SK-N-SH treated with all-trans-retinoic acid at 6 μM for 48 hours (cell line): ENCODE measurements at regions not wholly inside any gene's neighbourhood (a gene's known extent, or its start where the extent isn't known, plus 50 kb on each side); places are given as distances from the start of the nearest gene placed in this dataset.

ENCODE experiments used
- RARB ChIP-seq: fragments of 250-450 bp; sonication (Bioruptor Pico); IDR thresholded peaks from 2 replicates; pipeline ENCODE4 v1.8.0; 2021; ENCODE audit warnings: mild to moderate bottlenecking, moderate library complexity
- ZNF70 ChIP-seq: fragments of 450-650 bp; formaldehyde crosslinking; IDR thresholded peaks from 2 replicates; pipeline ENCODE4 v1.5.0; 2020; ENCODE audit warnings: mild to moderate bottlenecking, moderate library complexity
- TF ChIP-seq, protein P1 (sequence below): fragments of 250-450 bp; sonication (Bioruptor Pico); IDR thresholded peaks from 2 replicates; pipeline ENCODE4 v1.5.1; 2020; ENCODE audit warnings: low read depth, mild to moderate bottlenecking, moderate library complexity
- TF ChIP-seq, protein P2 (sequence below): fragments of 250-450 bp; sonication (Bioruptor Pico); IDR thresholded peaks from 2 replicates; pipeline ENCODE4 v1.5.0; 2020; ENCODE audit warnings: mild to moderate bottlenecking, moderate library complexity

DNA sequence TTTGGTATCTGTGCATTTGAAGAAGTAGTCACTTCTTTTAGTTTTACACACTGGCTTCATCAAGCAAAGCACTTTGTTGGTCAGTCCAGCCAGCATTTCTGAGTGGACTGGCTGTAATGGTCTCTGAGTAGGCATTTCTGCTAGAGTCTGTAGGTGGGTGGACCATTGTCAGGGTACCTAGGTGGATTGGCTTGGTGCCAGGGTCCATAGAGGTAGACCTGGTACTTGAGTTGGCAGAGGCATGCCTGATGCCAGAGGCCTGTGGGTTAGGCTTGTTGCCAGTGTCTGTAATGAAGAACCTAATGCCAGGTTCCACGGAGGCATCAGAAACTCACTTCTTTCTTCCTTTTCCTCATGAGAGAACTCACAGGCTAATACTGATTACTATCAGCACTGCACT lies 157.9 kb upstream of the C11orf87 start:
- TF ChIP-seq, protein P1, sequence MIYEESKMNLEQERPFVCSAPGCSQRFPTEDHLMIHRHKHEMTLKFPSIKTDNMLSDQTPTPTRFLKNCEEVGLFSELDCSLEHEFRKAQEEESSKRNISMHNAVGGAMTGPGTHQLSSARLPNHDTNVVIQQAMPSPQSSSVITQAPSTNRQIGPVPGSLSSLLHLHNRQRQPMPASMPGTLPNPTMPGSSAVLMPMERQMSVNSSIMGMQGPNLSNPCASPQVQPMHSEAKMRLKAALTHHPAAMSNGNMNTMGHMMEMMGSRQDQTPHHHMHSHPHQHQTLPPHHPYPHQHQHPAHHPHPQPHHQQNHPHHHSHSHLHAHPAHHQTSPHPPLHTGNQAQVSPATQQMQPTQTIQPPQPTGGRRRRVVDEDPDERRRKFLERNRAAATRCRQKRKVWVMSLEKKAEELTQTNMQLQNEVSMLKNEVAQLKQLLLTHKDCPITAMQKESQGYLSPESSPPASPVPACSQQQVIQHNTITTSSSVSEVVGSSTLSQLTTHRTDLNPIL (CRISPR knock-in tag): no peak
- no peak for TF ChIP-seq RARB (CRISPR knock-in tag)
- no peak for TF ChIP-seq ZNF70 (CRISPR knock-in tag)
- TF ChIP-seq, protein P2, sequence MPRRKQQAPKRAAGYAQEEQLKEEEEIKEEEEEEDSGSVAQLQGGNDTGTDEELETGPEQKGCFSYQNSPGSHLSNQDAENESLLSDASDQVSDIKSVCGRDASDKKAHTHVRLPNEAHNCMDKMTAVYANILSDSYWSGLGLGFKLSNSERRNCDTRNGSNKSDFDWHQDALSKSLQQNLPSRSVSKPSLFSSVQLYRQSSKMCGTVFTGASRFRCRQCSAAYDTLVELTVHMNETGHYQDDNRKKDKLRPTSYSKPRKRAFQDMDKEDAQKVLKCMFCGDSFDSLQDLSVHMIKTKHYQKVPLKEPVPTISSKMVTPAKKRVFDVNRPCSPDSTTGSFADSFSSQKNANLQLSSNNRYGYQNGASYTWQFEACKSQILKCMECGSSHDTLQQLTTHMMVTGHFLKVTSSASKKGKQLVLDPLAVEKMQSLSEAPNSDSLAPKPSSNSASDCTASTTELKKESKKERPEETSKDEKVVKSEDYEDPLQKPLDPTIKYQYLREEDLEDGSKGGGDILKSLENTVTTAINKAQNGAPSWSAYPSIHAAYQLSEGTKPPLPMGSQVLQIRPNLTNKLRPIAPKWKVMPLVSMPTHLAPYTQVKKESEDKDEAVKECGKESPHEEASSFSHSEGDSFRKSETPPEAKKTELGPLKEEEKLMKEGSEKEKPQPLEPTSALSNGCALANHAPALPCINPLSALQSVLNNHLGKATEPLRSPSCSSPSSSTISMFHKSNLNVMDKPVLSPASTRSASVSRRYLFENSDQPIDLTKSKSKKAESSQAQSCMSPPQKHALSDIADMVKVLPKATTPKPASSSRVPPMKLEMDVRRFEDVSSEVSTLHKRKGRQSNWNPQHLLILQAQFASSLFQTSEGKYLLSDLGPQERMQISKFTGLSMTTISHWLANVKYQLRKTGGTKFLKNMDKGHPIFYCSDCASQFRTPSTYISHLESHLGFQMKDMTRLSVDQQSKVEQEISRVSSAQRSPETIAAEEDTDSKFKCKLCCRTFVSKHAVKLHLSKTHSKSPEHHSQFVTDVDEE (CRISPR knock-in tag): no peak
